Superior temporal gyrus (tissue), 1 donor: ENCODE measurements at regions not wholly inside any gene's neighbourhood (a gene's known extent, or its start where the extent isn't known, plus 50 kb on each side); places are given as distances from the start of the nearest gene placed in this dataset.
A peak's percentile ranks its signal among the peaks of the same experiment; 100 is the strongest.

Experiments used
- DNase-seq: peaks from one replicate; pipeline ENCODE4 v3.0.0-alpha.2; 2016; ENCODE audit errors: extremely low spot score

DNA sequence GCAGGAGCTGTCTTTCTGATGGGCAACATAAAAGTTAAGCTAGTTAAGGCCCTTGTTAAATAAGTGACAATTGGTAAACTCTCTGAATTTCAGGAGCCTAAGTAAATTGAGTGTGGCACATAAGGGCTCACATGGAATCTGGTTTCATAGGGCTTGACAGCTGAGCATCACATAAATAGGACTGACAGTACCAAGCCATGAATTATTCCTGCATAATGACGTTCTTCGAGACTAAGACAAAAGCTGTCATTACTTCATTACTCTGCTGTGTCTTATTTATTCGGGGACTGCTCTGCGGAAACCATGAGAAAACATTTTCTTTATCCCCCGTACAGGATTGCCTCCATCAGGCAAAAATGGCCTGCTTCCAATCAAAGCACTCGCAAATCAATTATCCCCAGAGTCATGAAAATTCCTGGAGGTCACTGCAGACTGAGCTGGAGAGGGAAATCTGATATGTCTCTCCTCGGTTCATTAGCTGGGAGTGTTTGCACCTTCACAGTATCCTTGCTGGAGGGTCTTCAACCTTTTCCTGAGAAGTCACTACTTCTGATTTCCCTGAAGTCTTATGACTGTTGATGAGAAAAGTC is 311.4 kb downstream of the CDH26 start:
- no peak for DNase-seq

DNA sequence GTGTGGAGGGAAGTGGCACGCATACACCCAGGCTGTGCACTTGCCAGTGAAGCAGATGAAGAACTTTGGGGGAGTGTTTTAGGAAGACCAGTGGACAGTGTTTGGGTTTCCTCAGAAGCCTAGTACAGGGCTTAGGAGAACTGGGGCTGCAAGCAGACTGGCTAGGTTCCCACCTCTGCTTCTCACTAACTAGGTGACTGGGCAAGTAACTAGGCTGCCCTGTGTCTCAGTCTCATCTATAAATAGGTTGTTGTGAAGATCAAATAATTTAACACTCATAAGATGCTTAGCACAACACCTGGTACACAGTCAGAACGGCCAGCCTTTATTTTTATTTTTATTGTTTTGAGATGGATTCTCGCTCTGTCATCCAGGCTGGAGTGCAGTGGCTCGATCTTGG is 312.1 kb downstream of the CDH26 start:
- no peak for DNase-seq

DNA sequence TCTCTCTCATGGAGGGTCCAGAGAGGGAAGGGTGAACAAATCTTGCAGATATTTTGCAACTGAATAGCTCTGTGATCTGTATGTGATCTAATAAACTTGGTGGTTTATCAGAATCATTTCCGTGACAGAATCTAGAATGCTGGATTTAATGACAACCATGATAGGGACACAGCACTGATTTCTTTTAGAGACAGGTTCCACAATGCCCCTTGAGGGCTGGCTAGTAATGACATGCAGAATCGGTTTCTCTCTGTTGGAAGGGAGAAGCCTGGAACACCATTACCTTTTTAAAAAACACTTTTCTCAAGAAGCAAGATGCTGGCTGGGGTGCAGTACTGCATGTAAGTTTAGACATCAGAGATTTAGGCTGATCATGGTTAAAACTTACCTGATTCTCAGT is 313.4 kb downstream of the CDH26 start:
- peak; percentile 11 for DNase-seq

DNA sequence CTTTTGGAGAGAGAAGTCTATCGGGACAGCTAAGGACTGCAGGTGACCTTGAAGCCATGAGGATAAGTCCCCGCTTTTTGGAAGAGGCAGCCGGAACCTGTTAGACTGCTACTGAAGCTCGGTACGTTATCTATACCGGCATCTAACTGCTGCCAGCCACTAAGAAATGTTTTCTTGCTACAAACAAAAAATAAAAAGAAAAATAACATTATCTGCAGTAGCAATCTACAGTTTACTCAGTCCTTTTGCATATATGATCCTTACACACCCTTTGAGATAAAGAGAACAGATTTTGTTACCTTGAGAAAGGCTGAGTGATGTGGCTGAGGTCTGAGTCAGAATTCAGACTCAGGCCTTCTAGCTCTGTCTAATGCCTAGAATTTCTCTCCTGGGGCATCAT is 314.6 kb downstream of the CDH26 start:
- no peak for DNase-seq

DNA sequence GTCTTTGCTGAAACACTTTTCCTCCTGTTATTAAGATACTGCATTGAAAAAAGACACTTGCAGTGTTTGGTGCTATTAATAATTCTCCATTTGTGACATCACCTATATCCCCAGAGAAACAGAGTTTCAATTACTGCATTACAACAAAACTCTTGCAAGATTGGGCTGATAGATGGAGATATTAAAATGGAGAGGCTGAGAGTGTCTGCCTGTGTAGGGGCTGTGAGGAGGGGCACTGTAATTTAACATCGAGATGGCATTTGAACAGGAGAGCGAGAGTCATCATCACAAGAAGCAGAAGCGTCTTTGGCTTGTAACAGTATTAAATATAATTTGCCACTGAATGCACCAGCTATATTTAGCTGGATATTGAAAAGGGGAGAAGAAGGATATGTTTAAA is 316.5 kb downstream of the CDH26 start:
- no peak for DNase-seq

DNA sequence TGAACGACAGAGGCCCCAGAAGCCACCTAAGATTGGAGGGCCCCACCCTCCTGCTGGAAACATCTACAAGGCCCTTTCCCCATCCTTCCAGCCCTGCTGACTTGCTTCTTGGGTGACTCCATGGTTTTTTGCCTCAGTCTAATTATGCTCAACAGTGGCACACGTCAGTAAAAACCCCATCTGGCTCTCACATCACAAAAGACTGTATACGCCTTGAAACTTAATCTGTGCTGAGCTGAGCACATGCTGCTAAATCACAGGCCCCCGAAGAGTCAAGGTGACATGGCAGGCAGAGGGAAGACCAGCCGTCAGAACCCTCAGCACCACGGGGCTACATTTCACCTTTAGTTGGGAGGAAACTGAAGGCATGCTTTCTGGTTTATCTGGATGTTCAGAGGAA is 323.1 kb downstream of the CDH26 start:
- no peak for DNase-seq

DNA sequence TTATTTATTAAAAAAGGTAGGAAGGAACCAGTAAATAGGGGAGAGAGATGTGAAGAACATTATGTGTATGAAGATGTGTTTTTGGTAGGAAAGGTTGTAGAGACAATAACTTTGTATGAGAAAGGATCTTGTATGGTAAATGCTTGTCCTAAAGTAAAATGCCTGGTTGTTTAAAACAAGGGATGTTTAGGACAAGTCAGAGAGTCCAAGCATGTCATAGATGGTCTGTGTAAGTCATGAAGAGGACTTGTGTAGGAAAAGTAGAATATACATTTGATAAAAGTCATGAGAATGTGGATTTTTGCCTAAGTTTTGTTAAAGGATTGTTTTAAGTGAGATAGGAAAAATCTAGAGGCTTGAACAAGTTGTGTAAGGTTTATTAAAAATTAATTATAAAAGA is 325.1 kb downstream of the CDH26 start:
- DNase-seq: no peak

DNA sequence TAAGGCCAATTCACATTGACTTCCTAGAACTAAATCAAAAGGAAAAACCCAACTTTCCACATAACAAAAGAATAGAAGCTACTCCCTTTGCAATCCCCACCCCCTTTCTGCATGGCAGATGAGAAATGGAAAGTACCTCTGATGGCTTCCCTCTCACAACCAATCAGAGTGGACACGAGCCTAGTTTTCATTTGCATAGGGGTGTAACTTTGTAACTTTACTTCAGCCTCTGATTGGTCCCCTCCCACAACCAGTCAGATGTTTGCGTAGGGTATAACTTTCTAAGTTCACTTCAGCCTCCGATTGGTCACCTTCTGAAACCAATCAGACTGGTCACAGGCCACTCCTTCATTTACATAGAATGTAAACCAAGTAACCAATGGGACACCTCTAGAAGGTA is 328.5 kb downstream of the CDH26 start:
- DNase-seq: no peak

DNA sequence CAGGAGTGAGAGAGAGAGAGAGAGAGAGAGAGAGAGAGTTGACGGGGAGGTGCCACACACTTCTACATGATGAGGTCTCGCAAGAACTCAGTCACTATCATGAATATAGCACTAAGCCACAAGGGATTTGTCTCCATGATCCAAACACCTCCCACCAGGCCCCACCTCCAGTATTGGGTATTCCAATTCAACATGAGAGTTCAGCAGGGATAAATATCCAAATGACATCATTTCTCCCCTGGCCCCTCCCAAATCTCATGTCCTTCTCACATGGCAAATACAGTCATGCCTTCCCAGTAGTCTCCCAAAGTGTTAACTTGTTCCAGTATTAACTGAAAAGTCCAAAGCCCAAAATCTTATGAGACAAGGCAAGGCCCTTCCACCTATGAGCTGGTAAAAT is 330.7 kb downstream of the CDH26 start:
- no peak for DNase-seq

DNA sequence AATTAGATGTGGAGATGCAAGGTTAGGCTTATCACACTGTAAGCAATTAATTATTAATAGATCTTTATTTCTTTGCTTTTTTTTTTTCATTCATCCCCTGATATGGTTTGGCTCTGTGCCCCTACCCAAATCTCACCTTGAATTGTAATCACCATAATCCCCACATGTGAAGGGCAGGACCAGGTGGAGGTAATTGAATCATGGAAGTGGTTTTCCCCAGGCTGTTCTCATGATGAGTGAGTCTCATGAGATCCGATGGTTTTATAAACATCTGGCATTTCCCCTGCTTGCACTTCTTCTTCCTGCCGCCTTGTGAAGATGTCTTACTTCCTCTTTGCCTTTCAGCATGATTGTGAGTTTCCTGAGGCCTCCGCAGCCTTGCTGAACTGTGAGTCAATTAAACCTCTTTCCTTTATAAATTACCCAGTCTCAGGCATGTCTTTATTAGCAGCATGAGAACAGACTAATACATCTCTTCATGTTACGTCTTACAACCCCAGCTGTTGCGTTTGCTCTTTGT is 333.8 kb downstream of the CDH26 start:
- DNase-seq: no peak

DNA sequence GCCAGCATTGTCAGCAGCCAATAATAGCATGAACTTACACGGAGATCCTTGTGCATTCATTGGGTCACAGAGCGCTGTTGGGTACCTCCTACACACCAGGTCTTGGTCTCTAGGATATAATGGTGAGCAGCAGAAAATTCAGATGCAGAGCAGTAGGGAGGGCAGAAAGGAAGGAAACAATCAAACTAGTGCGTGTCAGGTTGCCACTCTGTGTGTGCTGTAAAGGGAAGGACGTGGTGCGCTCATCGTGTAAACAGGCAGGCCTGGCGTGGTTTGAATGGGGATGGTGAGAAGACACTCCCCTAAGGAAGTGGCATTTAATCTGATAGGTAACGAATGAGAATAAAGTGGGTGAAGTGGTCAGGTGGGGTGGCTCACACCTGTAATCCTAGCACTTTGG is 336.4 kb downstream of the CDH26 start:
- DNase-seq: no peak

DNA sequence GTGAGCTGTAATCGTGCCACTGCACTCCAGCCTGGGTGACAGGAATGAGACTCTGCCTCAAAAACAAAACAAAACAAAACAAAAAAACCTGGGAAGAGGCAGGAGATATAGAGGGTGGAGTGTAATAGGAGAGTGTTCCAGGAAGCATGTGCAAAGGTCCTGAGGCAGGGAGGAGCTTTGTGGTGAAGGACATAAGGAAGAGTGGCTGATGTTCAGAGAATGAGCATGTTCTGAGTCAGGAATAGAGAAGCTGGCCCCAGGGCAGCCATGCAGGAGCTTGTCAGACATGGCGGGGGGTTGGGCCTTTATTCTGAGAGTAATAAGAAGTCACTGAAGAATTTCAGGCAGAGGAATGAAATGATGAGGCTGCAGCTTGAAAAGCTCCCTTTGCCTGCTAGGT is 337.0 kb downstream of the CDH26 start:
- no peak for DNase-seq

DNA sequence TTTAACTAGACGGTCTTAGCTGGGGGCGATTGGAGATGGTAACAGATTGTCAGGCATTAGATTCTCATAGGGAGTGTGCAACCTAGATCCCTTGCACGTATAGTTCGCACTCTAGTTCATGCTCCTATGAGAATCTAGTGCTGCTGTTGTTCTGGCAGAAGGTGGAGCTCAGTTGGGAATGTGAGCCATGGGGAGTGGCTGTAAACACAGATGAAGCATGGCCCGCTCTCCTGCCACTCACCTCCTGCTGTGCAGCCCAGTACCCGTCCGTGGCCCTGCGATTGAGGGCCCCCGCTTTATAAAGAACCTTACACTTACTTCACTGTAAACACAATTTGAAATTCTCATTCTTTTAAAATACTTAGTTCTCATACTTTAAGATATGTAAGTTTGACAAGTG is 339.4 kb downstream of the CDH26 start:
- no peak for DNase-seq

DNA sequence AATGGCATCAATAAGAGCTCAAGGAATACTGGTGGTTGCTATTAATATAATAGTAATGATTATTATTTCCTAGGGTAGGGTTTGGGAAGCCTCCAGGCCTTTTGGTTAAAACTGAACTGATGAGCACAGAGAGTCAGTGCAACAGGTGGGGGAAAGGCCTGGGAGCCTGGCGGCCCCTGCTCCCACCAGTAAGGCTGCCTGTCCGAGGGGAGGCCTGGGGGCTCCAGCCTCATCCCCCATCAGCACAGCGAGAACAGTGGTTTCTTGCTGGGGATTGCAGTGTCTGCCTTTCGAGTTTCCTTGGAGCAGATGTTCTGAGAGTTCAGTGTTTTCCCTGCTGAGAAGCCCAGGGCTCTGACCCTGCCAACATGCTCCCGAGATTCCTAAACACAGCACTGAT is 340.4 kb downstream of the CDH26 start:
- DNase-seq: no peak

DNA sequence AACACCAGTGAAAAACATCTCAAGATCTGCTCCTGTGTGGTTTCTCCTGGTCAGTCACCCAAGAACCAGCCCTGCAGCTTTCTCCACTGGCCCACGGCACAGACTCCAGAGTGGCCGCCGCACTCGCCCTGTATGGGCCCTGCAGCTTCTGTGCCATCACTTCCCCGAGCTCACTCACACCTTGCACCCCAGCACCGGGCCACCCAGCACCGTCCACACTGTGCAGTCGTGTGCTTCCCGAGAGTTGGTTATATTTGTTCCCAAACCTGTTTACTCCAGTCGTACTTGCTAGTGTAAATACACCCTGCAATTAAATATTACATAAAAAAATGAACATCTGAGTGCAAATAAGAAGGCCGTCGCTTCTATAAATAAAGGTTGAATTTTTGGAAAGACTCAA is 341.7 kb downstream of the CDH26 start:
- no peak for DNase-seq

DNA sequence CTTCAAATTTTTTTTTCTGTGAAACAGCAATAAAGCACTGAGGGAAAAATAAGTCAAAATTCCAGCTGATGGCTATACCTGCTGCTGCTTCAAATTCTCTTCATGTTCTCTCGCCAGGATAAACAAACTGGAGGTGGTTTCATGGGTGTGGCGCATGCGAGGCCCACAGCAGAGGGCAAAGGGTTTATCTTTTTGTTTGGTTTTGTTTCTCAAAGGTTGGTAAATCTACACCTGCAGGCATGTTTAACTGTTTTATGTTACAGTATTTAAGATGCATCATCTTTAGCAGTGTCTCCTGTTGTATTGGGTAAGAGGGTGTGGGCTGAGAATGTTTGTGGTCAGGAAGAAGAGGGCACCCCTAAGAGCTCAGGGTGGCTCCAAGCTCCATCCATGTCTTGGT is 342.2 kb downstream of the CDH26 start:
- no peak for DNase-seq

DNA sequence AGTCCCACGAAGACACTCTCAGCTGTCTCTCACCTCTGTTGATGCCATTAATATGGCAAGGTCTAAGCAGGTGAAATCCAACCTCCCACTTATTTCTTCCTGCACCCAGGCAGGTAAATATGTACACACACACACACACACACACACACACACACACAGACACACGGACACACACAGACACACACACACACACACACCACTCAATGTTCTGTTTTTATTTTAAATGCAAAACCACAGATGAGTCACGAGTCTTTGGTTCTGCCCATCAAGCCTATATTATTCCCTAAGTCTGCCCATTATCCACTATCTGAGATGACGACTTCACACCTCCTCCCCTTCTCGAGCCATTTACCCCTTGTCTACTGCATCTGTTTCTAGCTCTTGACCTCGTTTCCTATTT is 344.7 kb downstream of the CDH26 start:
- no peak for DNase-seq

DNA sequence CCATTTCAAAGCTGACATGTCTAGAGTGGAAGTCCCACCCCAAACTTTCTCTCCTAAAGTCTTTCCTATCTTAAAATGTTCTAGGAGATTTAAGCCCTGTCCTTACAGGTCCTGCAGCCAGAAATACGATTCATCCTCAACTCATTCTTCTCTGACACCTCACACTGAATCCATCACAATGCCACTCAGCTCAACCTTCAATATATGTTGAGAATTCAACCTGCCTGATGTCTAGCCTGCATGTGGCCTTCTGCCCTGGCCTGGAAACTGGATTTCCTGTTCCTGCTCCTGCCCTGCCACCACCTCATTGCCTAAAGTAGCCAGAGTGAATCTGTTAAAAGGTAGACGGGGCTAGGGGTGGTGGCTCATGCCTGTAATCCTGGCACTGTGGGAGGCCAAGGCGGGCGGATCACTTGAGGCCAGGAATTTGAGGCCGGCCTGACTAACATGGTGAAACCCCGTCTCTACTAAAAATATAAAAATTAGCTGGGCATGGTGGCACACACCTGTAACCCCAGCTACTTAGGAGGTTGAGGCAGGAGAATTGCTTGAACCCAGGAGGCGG is 345.9 kb downstream of the CDH26 start:
- no peak for DNase-seq

DNA sequence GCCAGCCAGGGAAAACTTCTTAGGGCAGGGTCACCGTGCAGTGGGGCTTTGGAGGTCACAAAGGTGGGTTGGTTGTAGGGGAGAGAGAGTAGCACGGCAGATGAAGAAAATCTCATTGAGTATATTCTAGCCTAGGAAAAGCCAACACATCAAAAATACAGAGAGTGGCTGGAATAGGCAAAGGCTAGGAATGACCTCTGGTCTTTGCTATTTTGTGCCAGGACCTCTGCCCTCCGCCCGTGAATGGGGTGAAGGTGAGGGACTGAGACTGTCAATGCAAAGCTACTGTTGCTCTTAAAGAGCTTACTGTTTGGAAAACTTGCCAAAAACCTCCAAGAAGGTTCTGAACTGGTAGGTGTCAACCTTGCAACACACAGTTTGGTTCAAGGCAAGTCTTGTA is 346.7 kb downstream of the CDH26 start:
- no peak for DNase-seq

DNA sequence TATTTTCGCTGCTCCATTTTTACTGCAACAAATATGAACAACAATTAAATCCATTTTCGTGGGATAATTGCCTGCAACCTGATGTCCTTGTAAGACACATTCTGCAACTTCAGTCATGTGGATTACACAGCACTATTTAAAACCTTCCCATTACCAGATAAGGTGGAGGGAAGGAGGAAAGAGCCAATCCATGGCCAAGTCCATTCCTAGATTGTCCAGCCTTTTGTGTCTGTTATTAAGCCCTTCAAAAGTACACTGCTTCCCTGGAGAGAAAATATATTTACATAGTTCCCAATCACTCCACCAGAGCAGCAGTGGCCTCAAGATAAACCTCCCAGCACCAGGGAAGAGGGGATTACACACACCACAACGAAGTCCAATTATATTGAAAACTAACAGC is 347.9 kb downstream of the CDH26 start:
- DNase-seq: no peak

DNA sequence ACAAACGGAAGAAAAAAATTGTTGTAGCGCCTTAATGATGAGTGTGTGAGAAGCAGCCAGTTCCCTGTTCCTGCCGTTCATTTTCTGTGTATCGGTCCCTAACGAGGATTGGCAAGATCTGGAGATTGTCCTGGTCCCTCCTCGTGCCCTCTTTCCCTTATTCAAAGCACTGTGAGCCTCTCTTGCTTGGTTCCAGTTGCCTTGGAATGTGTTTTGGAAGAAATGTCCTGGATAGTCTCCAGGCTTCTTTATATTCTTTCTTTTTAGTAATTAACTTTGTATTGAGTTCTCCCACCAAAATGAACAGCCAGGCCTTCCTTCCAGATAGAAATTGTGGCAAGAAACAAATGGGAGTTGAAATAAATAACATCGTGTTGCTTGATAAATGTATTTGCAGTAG is 348.3 kb downstream of the CDH26 start:
- DNase-seq: peak; percentile 26

DNA sequence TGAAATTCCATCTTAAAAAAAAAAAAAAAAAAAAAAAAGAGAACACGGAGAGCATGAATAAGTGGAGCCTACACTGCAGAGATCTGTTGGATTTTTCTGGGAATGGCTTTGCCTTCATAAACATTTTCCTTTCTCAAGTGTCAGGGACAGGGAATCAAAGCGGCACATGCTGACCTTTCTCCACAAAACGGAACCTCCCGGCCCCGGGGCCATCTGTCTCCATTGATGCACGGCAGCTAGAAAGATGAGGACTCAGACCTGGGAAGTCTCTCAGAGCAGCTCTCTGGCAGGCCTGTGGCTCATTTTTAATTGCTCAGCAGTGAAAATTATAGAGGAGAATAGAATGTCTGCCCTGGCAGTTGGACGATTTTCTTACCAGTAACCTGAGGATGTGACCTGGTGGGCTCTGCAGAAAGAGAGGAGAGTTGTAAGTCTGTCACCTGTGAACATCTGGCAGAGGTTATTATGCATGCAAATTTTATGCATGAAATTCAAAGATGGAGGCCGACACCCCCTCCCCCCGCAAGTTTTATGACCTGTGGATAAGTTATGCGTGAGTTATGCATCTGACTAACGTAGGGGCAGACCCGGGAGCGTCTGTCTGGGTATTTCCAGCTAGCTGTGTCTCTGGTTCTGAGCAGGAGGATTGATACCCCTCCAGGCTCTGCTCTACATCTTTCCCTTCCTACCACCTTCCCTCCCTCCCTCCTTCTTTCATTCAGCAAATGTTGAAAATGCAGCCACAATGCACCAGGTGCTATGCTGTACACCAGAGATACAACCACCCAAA is 352.5 kb downstream of the CDH26 start:
- DNase-seq: no peak

DNA sequence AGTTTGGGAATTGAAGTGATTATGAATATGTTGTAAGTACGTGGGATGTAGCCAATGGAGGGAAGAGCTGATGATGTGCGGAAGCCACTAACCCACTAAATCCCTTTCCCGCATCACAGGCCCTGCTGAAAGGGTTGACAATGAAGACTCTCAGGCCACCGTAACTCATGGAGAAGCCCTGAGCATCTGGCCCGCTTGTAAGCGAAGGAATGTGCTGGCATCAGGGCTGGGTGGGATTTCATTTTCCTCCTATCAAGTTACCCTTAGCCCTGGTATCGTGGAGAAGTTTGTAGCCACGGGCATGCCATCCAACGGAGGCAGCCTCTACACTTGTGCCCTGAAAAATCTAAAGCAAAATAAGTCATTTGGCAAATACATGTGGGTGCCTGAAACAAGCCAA is 355.0 kb downstream of the CDH26 start:
- DNase-seq: no peak
